Psoas muscle (tissue), 7 donors: ENCODE measurements at regions not wholly inside any gene's neighbourhood (a gene's known extent, or its start where the extent isn't known, plus 50 kb on each side); places are given as distances from the start of the nearest gene placed in this dataset.
"Not testable (repeated sequence)": the region's sequence is repeated elsewhere in the genome, so short reads cannot be mapped to it uniquely, and the experiment has no call there.

ENCODE experiments used
- ATAC-seq, 4 donors: fragments of 200-7000 bp; cut with Tn5 transposase; one replicate each; pipeline ENCODE4 v1.9.1; 2020; ENCODE audit warnings: moderate library complexity in 3 of 4, mild to moderate bottlenecking in 2 of 4
- DNase-seq, 2 donors: peaks; one replicate each; pipeline ENCODE4 v3.0.0-alpha.2; 2020
- H3K27ac ChIP-seq: fragments of 200-600 bp; one replicate; pipeline ENCODE4 v1.8.0; 2022
- H3K27me3 ChIP-seq, 3 donors: fragments of 200-600 bp in 1 of 3; one replicate each; pipeline versions ENCODE4 v1.6.1 to v1.8.0; 2013 to 2022; ENCODE audit warnings: low read length in 2 of 3, mild to moderate bottlenecking in 2 of 3, moderate library complexity in 1 of 3; ENCODE audit not compliant: insufficient read depth in 3 of 3
- H3K36me3 ChIP-seq, 2 donors: fragments of 200-600 bp in 1 of 2; one replicate each; pipeline versions ENCODE4 v1.6.1 to v1.8.0; 2013 to 2022; ENCODE audit warnings: low read depth in 1 of 2, mild to moderate bottlenecking in 1 of 2, moderate library complexity in 1 of 2; ENCODE audit not compliant: insufficient read depth in 1 of 2
- H3K4me1 ChIP-seq: fragments of 200-600 bp; one replicate; pipeline ENCODE4 v1.8.0; 2022
- H3K4me3 ChIP-seq: fragments of 200-600 bp; one replicate; pipeline ENCODE4 v1.8.0; 2022; ENCODE audit warnings: mild to moderate bottlenecking
- H3K9me3 ChIP-seq: fragments of 200-600 bp; one replicate; pipeline ENCODE4 v1.8.0; 2022
- WGBS, 3 donors: extraction: QIAGEN DNeasy Blood & Tissue Kit; methylation state at CpG; one replicate each; pipeline versions ENCODE4 v1.1.6 to v1.1.7; 2013; 5-methylcytosine and 5-hydroxymethylcytosine counted together
- intact Hi-C, 2 donors: fragments of 100-400 bp; cut with DNase I; formaldehyde crosslinking; loops; one replicate each; pipeline versions ENCODE4 v1.11.0 to v1.14.2; 2022
- TF ChIP-seq, protein P1 (sequence below): fragments of 200-600 bp; IDR thresholded peaks from one replicate; pipeline ENCODE4 v1.8.0; 2022; ENCODE audit warnings: antibody characterized with exemption
- donor health status: healthy with polysubstance abuse.
- donor health status: DM: no; HTN: no; CAD: no; lungs with moderate emphysema.
- donor health status: Bipolar disorder and iron deficiency.
- donor health status: healthy.
- donor health status: DM: yes; HTN: yes; CAD: no.
- donor health status: DM: no; HTN: no; CAD: no.
- donor health status: DM: yes; HTN: yes; CAD: no.

DNA sequence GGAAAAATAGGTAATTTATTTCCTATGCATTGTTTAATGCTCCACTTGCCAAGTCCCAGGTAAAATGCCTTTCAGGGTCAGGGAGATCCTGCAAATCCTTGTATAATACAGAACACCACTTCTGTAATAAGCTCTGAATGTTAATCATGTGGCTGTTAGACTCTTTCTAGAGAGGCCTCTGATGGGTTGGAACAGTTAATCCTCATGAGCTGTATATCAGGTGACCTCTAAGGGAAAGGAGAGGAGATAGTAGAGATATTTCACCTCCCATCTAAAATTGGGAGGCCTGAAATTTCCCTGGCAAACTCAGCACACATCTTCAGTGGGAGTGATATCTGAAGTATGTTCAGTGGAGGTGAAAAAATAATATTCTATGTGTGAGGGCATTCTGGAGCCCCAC is 210.6 kb upstream of the WDFY3 start:
- Histone ChIP-seq H3K36me3 (no peaks in the 10 kb centered on the region), H3K9me3 (no peaks in the 10 kb centered on the region), H3K27me3 (no peaks in the 10 kb centered on the region), H3K27ac (no peak overlapping the region), H3K4me3 (no peak overlapping the region), H3K4me1 (no peaks in the 10 kb centered on the region)
- DNase-seq, result no peak
- ATAC-seq, result no peak
- intact Hi-C loops, result no loop called here
- TF ChIP-seq, protein P1, sequence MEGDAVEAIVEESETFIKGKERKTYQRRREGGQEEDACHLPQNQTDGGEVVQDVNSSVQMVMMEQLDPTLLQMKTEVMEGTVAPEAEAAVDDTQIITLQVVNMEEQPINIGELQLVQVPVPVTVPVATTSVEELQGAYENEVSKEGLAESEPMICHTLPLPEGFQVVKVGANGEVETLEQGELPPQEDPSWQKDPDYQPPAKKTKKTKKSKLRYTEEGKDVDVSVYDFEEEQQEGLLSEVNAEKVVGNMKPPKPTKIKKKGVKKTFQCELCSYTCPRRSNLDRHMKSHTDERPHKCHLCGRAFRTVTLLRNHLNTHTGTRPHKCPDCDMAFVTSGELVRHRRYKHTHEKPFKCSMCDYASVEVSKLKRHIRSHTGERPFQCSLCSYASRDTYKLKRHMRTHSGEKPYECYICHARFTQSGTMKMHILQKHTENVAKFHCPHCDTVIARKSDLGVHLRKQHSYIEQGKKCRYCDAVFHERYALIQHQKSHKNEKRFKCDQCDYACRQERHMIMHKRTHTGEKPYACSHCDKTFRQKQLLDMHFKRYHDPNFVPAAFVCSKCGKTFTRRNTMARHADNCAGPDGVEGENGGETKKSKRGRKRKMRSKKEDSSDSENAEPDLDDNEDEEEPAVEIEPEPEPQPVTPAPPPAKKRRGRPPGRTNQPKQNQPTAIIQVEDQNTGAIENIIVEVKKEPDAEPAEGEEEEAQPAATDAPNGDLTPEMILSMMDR, result no peak

DNA sequence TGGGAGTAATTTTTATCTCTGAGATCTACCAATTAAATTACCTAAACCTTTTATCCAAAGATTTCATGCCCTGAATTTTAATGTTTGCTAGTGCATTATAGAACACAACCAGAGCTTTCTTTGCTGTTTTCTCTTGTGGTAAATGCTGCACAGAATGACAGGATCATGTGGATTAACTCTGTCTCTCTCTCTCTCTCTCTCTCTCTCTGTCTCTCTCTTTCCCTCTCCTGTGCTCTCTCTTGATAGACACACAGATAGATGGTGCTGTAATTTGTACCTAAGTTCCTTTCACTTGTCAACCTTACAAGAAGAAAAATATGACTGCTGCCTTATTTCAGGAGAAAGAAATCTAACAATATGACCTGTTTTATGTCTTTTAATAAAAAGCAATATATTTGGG is 211.2 kb upstream of the WDFY3 start:
- TF ChIP-seq, protein P1, result no peak
- no peaks in the 10 kb centered on the region for H3K27me3 ChIP-seq
- intact Hi-C loops, result no loop called here

DNA sequence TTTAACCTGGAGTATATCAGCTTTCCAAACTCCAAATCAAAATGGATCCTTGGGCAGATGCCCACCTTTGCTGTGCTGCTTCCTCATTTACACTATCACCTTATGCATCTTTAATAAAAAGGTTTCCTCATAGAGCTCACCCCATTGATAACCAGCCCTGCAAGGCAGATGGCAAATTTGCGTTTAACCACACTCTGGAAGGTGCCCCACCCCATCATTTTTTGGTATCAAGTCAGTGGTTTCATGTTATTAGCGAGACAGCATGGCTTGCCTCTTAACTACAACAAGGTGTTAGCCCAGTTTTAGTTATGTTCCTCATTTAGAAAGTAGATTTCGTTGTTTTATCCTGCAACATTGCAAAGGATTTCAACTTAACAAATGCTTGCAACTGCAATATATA is 214.0 kb upstream of the WDFY3 start:
- WGBS, 3 donors, result 73 to 83% (median 78%) methylated on average over 3 of the region's 3 CpGs
- Histone ChIP-seq H3K27me3 (no peaks in the 10 kb centered on the region), H3K36me3 (no peaks in the 10 kb centered on the region)

More for the DNA sequence above, 211.2 kb upstream of the WDFY3 start:
- DNase-seq, result no peak
- no peaks in the 10 kb centered on the region for H3K4me1 ChIP-seq
- no peak for ATAC-seq
- no peak overlapping the region for H3K27ac ChIP-seq
- H3K4me3 ChIP-seq, result no peak overlapping the region
- no peaks in the 10 kb centered on the region for H3K36me3 ChIP-seq
- H3K9me3 ChIP-seq, result no peaks in the 10 kb centered on the region

DNA sequence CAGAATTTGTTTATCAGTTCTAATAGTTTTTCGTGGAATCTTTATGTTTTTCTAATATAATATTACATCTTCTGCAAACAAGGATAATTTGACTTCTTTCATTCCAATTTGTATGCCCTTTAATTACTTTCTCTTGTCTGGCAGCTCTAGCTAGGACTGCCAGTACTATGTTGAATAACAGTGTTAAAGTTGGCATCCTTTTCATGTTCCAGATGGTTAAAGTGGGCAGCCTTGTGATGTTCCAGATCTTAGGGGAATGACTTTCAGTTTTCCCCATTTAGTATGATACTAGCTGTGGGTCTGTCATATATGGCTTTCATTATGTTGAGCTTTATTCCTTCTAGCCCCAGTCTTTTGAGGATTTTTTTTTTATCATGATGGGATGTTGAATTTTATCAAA is 220.6 kb upstream of the WDFY3 start:
- no peaks in the 10 kb centered on the region for H3K36me3 ChIP-seq
- no peaks in the 10 kb centered on the region for H3K9me3 ChIP-seq
- TF ChIP-seq, protein P1, result no peak
- no peak overlapping the region for H3K4me3 ChIP-seq
- no peaks in the 10 kb centered on the region for H3K4me1 ChIP-seq
- no peaks in the 10 kb centered on the region for H3K27me3 ChIP-seq
- WGBS, 3 donors, result 38 to 74% (median 70%) methylated on average over 1 of the region's 1 CpG
- H3K27ac ChIP-seq, result no peak overlapping the region
- DNase-seq (no peak), ATAC-seq (no peak)
- intact Hi-C loops, result no loop called here

More for the DNA sequence above, 214.0 kb upstream of the WDFY3 start:
- ATAC-seq (no peak), DNase-seq (no peak)
- H3K4me3 ChIP-seq, result no peak overlapping the region
- H3K4me1 ChIP-seq, result no peaks in the 10 kb centered on the region
- TF ChIP-seq, protein P1, result no peak
- intact Hi-C loops, result no loop called here
- H3K9me3 ChIP-seq, result no peaks in the 10 kb centered on the region
- H3K27ac ChIP-seq, result no peak overlapping the region

DNA sequence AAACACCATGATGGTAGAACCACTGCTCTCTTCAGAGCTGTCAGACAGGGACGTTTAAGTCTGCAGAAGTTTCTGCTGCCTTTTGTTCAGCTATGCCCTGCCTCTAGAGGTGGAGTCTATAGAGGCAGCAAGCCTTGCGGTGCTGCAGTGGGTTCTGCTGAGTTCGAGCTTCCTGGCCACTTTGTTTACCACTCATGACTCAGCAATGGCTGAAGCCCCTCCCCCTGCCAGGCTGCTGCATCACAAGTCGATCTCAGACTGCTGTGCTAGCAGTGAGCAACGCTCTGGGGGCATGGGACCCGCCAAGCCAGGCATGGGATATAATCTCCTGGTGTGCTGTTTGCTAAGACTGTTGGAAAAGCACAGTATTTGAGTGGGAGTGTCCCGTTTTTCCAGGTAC is 229.5 kb upstream of the WDFY3 start:
- H3K27me3 ChIP-seq, DNase-seq, ATAC-seq, H3K27ac ChIP-seq, H3K4me3 ChIP-seq, intact Hi-C loops, H3K4me1 ChIP-seq, H3K36me3 ChIP-seq, H3K9me3 ChIP-seq: not testable (repeated sequence)
- 79 to 82% (median 79%) methylated on average over 7 of the region's 7 CpGs for WGBS, 3 donors
